H1 (cell line): ENCODE measurements at regions not wholly inside any gene's neighbourhood (a gene's known extent, or its start where the extent isn't known, plus 50 kb on each side); places are given as distances from the start of the nearest gene placed in this dataset.

ENCODE experiments used
- CTCF ChIA-PET: fragments of 300-600 bp; sonication (Branson Sonifier 250); formaldehyde crosslinking; loops from one replicate; lab custom pipeline; 2021; ENCODE audit not compliant: partially characterized antibody; lab: Charles Lee
- POLR2A ChIA-PET: fragments of 300-600 bp; sonication (Branson Sonifier 250); formaldehyde crosslinking; loops from one replicate; lab custom pipeline; 2021; ENCODE audit warnings: inconsistent platforms; ENCODE audit not compliant: partially characterized antibody; lab: Charles Lee
- DNase-seq, 2 experiments: peaks; one replicate each; pipeline versions ENCODE4 v3.0.0 to v3.0.0-alpha.2; 2010 to 2022; ENCODE audit warnings: low spot score in 2 of 2, low read depth in 1 of 2, mixed read lengths in 1 of 2
- FAIRE-seq: peaks from 2 replicates; lab custom pipeline; 2011; peaks lifted over from hg19 to GRCh38; lab: Jason Lieb, UNC
- H2AFZ ChIP-seq: 2 replicates; pipeline ENCODE4 v1.8.1; 2012; ENCODE audit warnings: low read length, inconsistent platforms
- H2AK5ac ChIP-seq: 2 replicates; pipeline ENCODE4 v1.6.1; 2013; ENCODE audit warnings: low read depth, low read length
- H2BK120ac ChIP-seq: replicated peaks from 2 replicates; pipeline ENCODE3; 2013; ENCODE audit warnings: low read depth, low read length, inconsistent platforms
- H2BK12ac ChIP-seq: 2 replicates; pipeline ENCODE4 v1.6.1; 2013; ENCODE audit warnings: low read depth, low read length
- H2BK15ac ChIP-seq: 2 replicates; pipeline ENCODE4 v1.6.1; 2013; ENCODE audit warnings: low read length
- H2BK20ac ChIP-seq: 2 replicates; pipeline ENCODE4 v1.6.1; 2013; ENCODE audit warnings: low read length
- H2BK5ac ChIP-seq: 2 replicates; pipeline ENCODE4 v1.6.1; 2013; ENCODE audit warnings: low read depth, low read length
- H3K14ac ChIP-seq: 2 replicates; pipeline ENCODE4 v1.6.1; 2013; ENCODE audit warnings: inconsistent platforms; ENCODE audit not compliant: insufficient read length
- H3K18ac ChIP-seq: 2 replicates; pipeline ENCODE4 v1.6.1; 2013; ENCODE audit warnings: low read length; ENCODE audit errors: extremely low read depth
- H3K23ac ChIP-seq: 2 replicates; pipeline ENCODE4 v1.6.1; 2013; ENCODE audit warnings: inconsistent platforms; ENCODE audit not compliant: insufficient read length
- H3K23me2 ChIP-seq: 2 replicates; pipeline ENCODE4 v1.6.1; 2013; ENCODE audit warnings: low read depth, low read length
- H3K27ac ChIP-seq: 2 replicates; pipeline ENCODE4 v1.6.1; 2011; ENCODE audit warnings: low read depth, low read length, inconsistent platforms
- H3K27me3 ChIP-seq, 4 experiments: replicated peaks in 1 of 4; 1 replicate in 1 of 4; 2 replicates in 3 of 4; pipeline versions ENCODE4 v1.6.1 to v1.8.1; 2011 to 2013; ENCODE audit warnings: low read length in 3 of 4, mild to moderate bottlenecking in 3 of 4, inconsistent platforms in 2 of 4, mixed read lengths in 2 of 4, moderate library complexity in 1 of 4; ENCODE audit not compliant: control insufficient read depth in 3 of 4, insufficient read depth in 3 of 4; ENCODE audit errors: extremely low read depth in 1 of 4
- H3K36me3 ChIP-seq, 4 experiments: 2 replicates each; pipeline versions ENCODE4 v1.6.1 to v1.8.1; 2011 to 2013; ENCODE audit warnings: mild to moderate bottlenecking in 4 of 4, low read length in 3 of 4, moderate library complexity in 2 of 4, control low read depth in 1 of 4, inconsistent platforms in 1 of 4; ENCODE audit not compliant: insufficient read depth in 4 of 4, control insufficient read depth in 2 of 4
- H3K4ac ChIP-seq: replicated peaks from 2 replicates; pipeline ENCODE3; 2013; ENCODE audit warnings: low read length, low read depth, mixed read lengths, inconsistent platforms; ENCODE audit not compliant: insufficient read length
- H3K4me1 ChIP-seq, 4 experiments: replicated peaks in 1 of 4; 1 replicate in 1 of 4; 2 replicates in 3 of 4; pipeline versions ENCODE4 v1.6.1 to v1.8.1; 2011 to 2013; ENCODE audit warnings: low read length in 3 of 4, inconsistent platforms in 2 of 4, mixed read lengths in 1 of 4; ENCODE audit not compliant: insufficient read depth in 4 of 4, control insufficient read depth in 3 of 4
- H3K4me2 ChIP-seq, 2 experiments: 2 replicates each; pipeline versions ENCODE4 v1.6.1 to v1.8.1; 2011 to 2013; ENCODE audit warnings: low read depth in 2 of 2, low read length in 2 of 2, control low read depth in 1 of 2, inconsistent platforms in 1 of 2, mild to moderate bottlenecking in 1 of 2; ENCODE audit not compliant: insufficient read depth in 1 of 2
- H3K4me3 ChIP-seq, 4 experiments: fragments of 200-600, 300-600 bp in 1 of 4; sonication (generic), shearing (Covaris generic), sonication (Bioruptor Twin) in 1 of 4; 2 replicates each; pipeline versions ENCODE4 v1.5.1 to v1.8.1; 2011 to 2016; ENCODE audit warnings: low read length in 4 of 4, low read depth in 3 of 4, control low read depth in 2 of 4, inconsistent platforms in 2 of 4, mild to moderate bottlenecking in 2 of 4, mixed read lengths in 1 of 4, moderate library complexity in 1 of 4; ENCODE audit not compliant: insufficient read depth in 2 of 4; ENCODE audit errors: extremely low read depth in 1 of 4
- H3K56ac ChIP-seq: replicated peaks from 2 replicates; pipeline ENCODE3; 2013; ENCODE audit warnings: low read depth, mild to moderate bottlenecking, mixed read lengths, low read length, inconsistent platforms; ENCODE audit not compliant: insufficient read length
- H3K79me1 ChIP-seq: 2 replicates; pipeline ENCODE4 v1.6.1; 2013; ENCODE audit warnings: low read depth, low read length, control low read depth
- H3K79me2 ChIP-seq, 2 experiments: 2 replicates each; pipeline versions ENCODE4 v1.6.1 to v1.8.1; 2012 to 2013; ENCODE audit warnings: low read length in 2 of 2, mild to moderate bottlenecking in 2 of 2, inconsistent platforms in 1 of 2; ENCODE audit not compliant: insufficient read depth in 2 of 2, control insufficient read depth in 1 of 2
- H3K9ac ChIP-seq, 4 experiments: replicated peaks in 1 of 4; 1 replicate in 1 of 4; 2 replicates in 3 of 4; pipeline versions ENCODE4 v1.6.1 to v1.8.1; 2011 to 2013; ENCODE audit warnings: low read depth in 3 of 4, low read length in 3 of 4, control low read depth in 2 of 4, mild to moderate bottlenecking in 2 of 4, moderate library complexity in 2 of 4, inconsistent platforms in 1 of 4; ENCODE audit errors: extremely low read depth in 1 of 4
- H3K9me3 ChIP-seq, 2 experiments: 2 replicates each; pipeline versions ENCODE4 v1.6.1 to v1.8.1; 2012 to 2013; ENCODE audit warnings: mild to moderate bottlenecking in 2 of 2, moderate library complexity in 2 of 2, control low read depth in 1 of 2, inconsistent platforms in 1 of 2, low read depth in 1 of 2, low read length in 1 of 2, mixed read lengths in 1 of 2; ENCODE audit not compliant: insufficient read depth in 2 of 2
- H4K20me1 ChIP-seq, 2 experiments: replicated peaks in 1 of 2; 2 replicates each; pipeline versions ENCODE3 to v1.8.1; 2011 to 2013; ENCODE audit warnings: inconsistent platforms in 2 of 2, low read length in 2 of 2, mild to moderate bottlenecking in 1 of 2; ENCODE audit not compliant: insufficient read depth in 2 of 2, control insufficient read depth in 1 of 2
- H4K5ac ChIP-seq: 2 replicates; pipeline ENCODE4 v1.6.1; 2013; ENCODE audit warnings: low read length, low read depth, mixed read lengths, inconsistent platforms; ENCODE audit not compliant: insufficient read length
- H4K8ac ChIP-seq: 2 replicates; pipeline ENCODE4 v1.8.0; 2013; ENCODE audit warnings: mild to moderate bottlenecking, moderate library complexity, low read length, inconsistent platforms; ENCODE audit not compliant: insufficient read depth; ENCODE audit errors: extremely low read depth
- H4K91ac ChIP-seq: replicated peaks from 2 replicates; pipeline ENCODE3; 2013; ENCODE audit warnings: low read length, mixed read lengths, inconsistent platforms; ENCODE audit not compliant: insufficient read length
- CBX5 ChIP-seq: fragments of 300-800, 300-1000 bp; sonication (generic); IDR thresholded peaks from 2 replicates; pipeline ENCODE4 v1.7.1; 2016; ENCODE audit warnings: antibody characterized with exemption, low read length, low read depth
- CBX8 ChIP-seq: fragments of 300-800, 300-1000 bp; sonication (generic); IDR thresholded peaks from 2 replicates; pipeline ENCODE4 v1.7.1; 2016; ENCODE audit warnings: low read depth, low read length, borderline replicate concordance
- EGR1 ChIP-seq: IDR thresholded peaks from 2 replicates; pipeline ENCODE4 v1.6.1; 2011; ENCODE audit warnings: low read depth, low read length, borderline replicate concordance
- KDM1A ChIP-seq: fragments of 200-600, 300-600 bp; sonication (generic); IDR thresholded peaks from 2 replicates; pipeline ENCODE4 v1.7.1; 2016; ENCODE audit warnings: mild to moderate bottlenecking, low read length, borderline replicate concordance
- MAFK ChIP-seq: IDR thresholded peaks from 2 replicates; pipeline ENCODE4 v1.6.1; 2012; ENCODE audit warnings: low read depth, mild to moderate bottlenecking, improper control_type of control experiment, low read length
- NANOG ChIP-seq: IDR thresholded peaks from 2 replicates; pipeline ENCODE4 v1.6.1; 2011; ENCODE audit warnings: low read length, low read depth, mild to moderate bottlenecking, inconsistent platforms; ENCODE audit not compliant: insufficient read depth, poor library complexity, severe bottlenecking
- NRF1 ChIP-seq: IDR thresholded peaks from 2 replicates; pipeline ENCODE4 v1.6.1; 2011; ENCODE audit warnings: mild to moderate bottlenecking, low read depth, low read length, improper control_type of control experiment
- POU5F1 ChIP-seq: IDR thresholded peaks from 2 replicates; pipeline ENCODE4 v1.6.1; 2011; ENCODE audit warnings: low read depth, mild to moderate bottlenecking, low read length, moderate library complexity
- RBBP5 ChIP-seq: IDR thresholded peaks from 2 replicates; pipeline ENCODE4 v1.7.1; 2012; ENCODE audit warnings: low read depth, mild to moderate bottlenecking, inconsistent platforms, low read length, moderate library complexity, borderline replicate concordance
- TBP ChIP-seq: IDR thresholded peaks from 2 replicates; pipeline ENCODE4 v1.6.1; 2011; ENCODE audit warnings: low read depth, low read length, improper control_type of control experiment
- TCF12 ChIP-seq: IDR thresholded peaks from 2 replicates; pipeline ENCODE4 v1.6.1; 2011; ENCODE audit warnings: low read depth, mild to moderate bottlenecking, low read length
- WGBS, 2 experiments: shearing (Covaris generic) in 1 of 2; methylation state at CpG; one replicate each; pipeline versions ENCODE4 v1.1.6 to v1.1.7; 2013 to 2015; ENCODE audit warnings: low lambda C conversion rate in 2 of 2, mixed read lengths in 2 of 2, inconsistent platforms in 1 of 2, low coverage in 1 of 2, missing lambda C conversion rate in 1 of 2; ENCODE audit not compliant: insufficient replicate concordance in 2 of 2, insufficient coverage in 1 of 2, insufficient read length in 1 of 2; ENCODE audit errors: extremely low coverage in 1 of 2, missing lambda C conversion rate in 1 of 2; 5-methylcytosine and 5-hydroxymethylcytosine counted together

DNA sequence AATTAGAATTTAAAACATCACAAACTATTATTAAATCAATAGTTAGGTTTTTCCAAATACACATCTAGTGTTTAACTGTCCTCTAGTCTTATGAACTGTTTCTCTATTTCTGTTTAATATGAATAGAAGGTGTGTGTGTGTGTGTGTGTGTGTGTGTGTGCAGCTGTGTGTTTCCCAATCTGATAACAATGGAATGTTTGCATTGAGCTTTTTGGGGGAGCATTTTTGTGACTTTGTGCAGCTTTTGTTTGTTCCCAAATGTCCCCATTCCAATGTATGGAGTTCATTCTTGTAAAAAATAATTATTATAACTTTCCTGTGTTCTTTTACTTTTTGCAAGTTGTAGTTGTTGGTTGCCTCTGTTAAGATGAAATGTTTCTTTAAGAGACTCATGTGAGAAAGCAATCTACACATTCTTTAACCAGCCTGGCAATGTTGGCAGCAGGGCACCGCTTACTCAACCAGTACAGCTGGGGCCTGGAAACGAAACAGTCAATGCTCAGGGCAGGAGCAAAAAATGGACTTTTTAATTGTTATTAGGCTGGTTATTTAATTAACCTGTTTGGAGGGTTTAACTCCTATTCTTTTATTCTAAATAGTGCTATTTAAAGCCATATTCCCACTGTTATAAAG is 354.3 kb downstream of the SRGAP2C start:
- FAIRE-seq = no peak
- no peak overlapping the region for H4K8ac ChIP-seq

More for the DNA sequence above, 354.3 kb downstream of the SRGAP2C start:
- H3K14ac ChIP-seq = no peak overlapping the region
- no peak overlapping the region for H2AFZ ChIP-seq
- no peak overlapping the region for H2BK20ac ChIP-seq
- no peak overlapping the region for H3K27ac ChIP-seq
- no peak overlapping the region for H3K56ac ChIP-seq
- no peaks in the 10 kb centered on the region for H3K27me3 ChIP-seq
- peak overlapping the region in 1 of 2 experiments; percentile 47; a peak in 1 of 4 replicates for H3K4me2 ChIP-seq
- no peaks in the 10 kb centered on the region for H4K20me1 ChIP-seq
- no peak overlapping the region for H2BK12ac ChIP-seq
- peak overlapping the region in 1 of 4 experiments; percentile 42; a peak in 1 of 8 replicates for H3K4me3 ChIP-seq
- no peak for TF ChIP-seq NRF1
- no peak for TF ChIP-seq EGR1
- no peak for TF ChIP-seq MAFK
- no peak for TF ChIP-seq KDM1A
- no peak for TF ChIP-seq CBX8
- TF ChIP-seq POU5F1 = no peak
- TF ChIP-seq TCF12 = no peak
- TF ChIP-seq TBP = no peak
- TF ChIP-seq CBX5 = no peak
- no peak for TF ChIP-seq NANOG
- no peak for TF ChIP-seq RBBP5
- no peaks in the 10 kb centered on the region for H3K79me2 ChIP-seq
- no peak overlapping the region for H3K9ac ChIP-seq
- no peak overlapping the region for H2BK120ac ChIP-seq
- no peaks in the 10 kb centered on the region for H3K23me2 ChIP-seq
- H3K23ac ChIP-seq = no peak overlapping the region
- 92% methylated on average over 2 of the region's 2 CpGs; no CpG with 5 or more reads in 1 of the 2 experiments for WGBS, 2 experiments
- no peak overlapping the region for H2BK5ac ChIP-seq
- no peak overlapping the region for H4K91ac ChIP-seq
- no peak overlapping the region for H2AK5ac ChIP-seq
- ChIA-PET POLR2A (interaction anchor here (1.9 kb wide), 1 partner anchor 19 kb away, joined by 5 read pairs; no protein-coding TSS in a partner anchor), CTCF (no interaction called here)
- H3K79me1 ChIP-seq = no peaks in the 10 kb centered on the region
- no peak overlapping the region for H3K18ac ChIP-seq
- no peak for DNase-seq
- H4K5ac ChIP-seq = no peak overlapping the region
- no peak overlapping the region for H2BK15ac ChIP-seq
- H3K9me3 ChIP-seq = no peaks in the 10 kb centered on the region
- H3K4me1 ChIP-seq = no peaks in the 10 kb centered on the region
- no peak overlapping the region for H3K4ac ChIP-seq
- no peaks in the 10 kb centered on the region for H3K36me3 ChIP-seq
